WI38 (cell line): ENCODE measurements at regions not wholly inside any gene's neighbourhood (a gene's known extent, or its start where the extent isn't known, plus 50 kb on each side); places are given as distances from the start of the nearest gene placed in this dataset.

Experiments
- H3K4me3 ChIP-seq: 2 replicates; pipeline ENCODE4 v1.5.1; 2011; ENCODE audit warnings: low read depth, mild to moderate bottlenecking, control low read depth, low read length
- TF ChIP-seq, protein P1 (sequence below): IDR thresholded peaks from 2 replicates; pipeline ENCODE4 v1.5.1; 2012; ENCODE audit warnings: low read depth, mild to moderate bottlenecking, control low read depth, low read length

DNA sequence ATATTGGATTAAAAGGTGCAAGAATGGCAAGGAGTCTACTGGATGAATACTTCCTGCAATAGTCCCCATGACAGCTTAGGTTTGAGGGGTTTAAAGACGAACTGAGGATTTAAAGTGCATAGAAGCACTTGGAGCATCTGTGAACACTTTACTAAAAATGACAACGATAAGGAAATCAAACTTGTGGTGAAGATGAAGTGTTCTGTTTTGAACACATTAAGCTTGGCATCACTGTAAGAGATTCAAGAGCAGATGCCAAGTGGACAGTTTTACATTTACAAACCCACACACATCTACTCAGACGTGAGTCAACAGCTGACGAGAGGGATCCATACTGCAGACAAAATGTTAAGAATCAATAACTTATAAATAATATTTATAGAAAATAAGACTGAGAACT lies 918.7 kb downstream of the CDH11 start:
- TF ChIP-seq, protein P1, sequence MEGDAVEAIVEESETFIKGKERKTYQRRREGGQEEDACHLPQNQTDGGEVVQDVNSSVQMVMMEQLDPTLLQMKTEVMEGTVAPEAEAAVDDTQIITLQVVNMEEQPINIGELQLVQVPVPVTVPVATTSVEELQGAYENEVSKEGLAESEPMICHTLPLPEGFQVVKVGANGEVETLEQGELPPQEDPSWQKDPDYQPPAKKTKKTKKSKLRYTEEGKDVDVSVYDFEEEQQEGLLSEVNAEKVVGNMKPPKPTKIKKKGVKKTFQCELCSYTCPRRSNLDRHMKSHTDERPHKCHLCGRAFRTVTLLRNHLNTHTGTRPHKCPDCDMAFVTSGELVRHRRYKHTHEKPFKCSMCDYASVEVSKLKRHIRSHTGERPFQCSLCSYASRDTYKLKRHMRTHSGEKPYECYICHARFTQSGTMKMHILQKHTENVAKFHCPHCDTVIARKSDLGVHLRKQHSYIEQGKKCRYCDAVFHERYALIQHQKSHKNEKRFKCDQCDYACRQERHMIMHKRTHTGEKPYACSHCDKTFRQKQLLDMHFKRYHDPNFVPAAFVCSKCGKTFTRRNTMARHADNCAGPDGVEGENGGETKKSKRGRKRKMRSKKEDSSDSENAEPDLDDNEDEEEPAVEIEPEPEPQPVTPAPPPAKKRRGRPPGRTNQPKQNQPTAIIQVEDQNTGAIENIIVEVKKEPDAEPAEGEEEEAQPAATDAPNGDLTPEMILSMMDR, result no peak
- H3K4me3 ChIP-seq, result no peak overlapping the region

DNA sequence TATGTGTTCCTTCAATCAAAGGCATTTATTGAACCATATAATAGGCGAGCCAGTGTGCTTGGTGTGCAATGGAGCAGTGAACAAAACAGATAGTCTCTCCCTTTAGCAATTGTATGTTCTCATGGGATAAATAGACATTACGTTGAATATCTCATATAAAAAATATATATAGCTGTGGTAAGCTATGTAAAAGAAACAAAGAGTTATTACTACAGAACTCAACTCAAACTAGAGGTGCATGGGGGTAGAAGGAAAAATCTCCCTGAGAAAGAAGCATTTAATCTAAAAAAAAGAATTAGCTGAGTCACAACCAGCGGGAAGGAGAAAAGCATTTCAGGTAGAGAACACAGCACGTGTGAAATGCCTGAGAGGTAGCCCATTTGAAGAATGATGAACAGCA lies 919.3 kb downstream of the CDH11 start:
- H3K4me3 ChIP-seq, result no peak overlapping the region
- TF ChIP-seq, protein P1, result no peak

DNA sequence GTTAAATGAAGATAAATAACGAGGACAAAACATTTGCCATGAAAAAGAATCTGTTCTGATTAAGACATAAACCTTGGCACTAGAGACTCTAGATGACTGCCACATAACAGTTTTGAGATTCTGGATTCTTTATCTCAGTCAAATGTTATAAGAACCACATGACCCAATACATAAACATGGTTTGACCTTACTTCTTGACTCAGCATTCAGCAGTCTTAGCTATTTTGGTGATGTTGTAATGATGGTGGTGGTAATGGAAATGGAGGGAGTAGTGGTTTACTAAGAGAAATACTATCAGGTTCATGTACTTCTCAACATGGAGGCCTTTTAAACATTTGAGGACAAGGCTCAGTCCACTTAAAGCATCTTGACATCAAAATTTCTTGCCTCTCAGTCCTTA lies 925.4 kb downstream of the CDH11 start:
- no peak overlapping the region for H3K4me3 ChIP-seq
- TF ChIP-seq, protein P1, result no peak

DNA sequence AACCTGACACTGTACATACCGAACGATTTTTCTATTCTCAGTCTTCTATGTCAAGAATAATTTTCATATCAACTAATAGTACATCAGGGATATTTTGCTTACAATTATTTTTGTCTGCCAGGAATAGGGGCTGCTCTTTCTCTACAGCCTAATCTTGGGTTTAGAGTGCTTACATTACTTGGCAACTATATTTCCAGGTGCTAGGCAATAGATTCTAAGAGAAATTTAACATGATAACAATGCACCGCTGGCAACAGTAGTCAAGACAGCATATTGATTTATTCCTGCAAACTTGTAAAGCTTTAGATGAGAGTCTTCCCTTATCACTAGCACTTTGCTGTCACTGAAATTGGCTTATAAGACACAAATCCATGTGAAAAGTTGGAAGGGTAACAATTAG lies 935.9 kb downstream of the CDH11 start:
- H3K4me3 ChIP-seq, result no peak overlapping the region
- TF ChIP-seq, protein P1, result no peak

DNA sequence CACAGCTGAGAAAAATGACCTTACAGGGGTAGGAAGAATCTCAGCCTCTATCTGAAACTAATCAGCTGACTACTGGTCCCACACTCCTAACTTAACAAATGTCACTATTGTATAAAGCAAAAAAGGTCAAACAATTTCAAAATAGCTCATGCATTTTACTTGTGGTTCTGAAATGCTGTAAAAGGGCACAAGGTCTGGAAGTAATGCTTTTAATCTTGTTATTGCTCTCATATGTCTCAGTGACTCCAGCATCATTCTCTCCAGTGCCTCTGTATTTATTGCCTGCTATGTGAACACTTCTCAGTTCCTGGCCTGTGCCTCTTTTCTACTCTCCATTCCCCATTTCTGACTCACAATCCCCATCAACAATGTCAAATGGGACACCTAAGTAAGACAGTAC lies 937.7 kb downstream of the CDH11 start:
- no peak overlapping the region for H3K4me3 ChIP-seq
- TF ChIP-seq, protein P1, result no peak

DNA sequence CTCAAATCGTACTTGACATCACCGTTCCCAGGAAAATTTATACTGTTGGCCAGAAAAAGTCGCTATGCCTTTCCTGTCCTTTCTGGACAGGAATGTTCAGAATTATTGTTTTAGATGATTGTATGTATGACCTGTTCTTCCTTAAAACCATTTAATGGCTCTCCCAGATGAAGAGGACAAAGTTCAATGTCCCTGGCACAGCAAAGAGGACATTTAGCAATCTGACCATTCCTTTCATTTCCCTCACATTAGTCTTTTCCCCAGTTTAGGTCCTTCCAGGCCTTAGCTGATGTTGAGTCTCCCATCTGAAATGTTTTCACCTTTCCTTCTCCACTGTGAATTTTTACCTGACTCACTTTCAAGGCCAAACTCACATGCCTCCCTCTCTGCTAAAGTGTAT lies 938.9 kb downstream of the CDH11 start:
- TF ChIP-seq, protein P1, result no peak
- no peak overlapping the region for H3K4me3 ChIP-seq

DNA sequence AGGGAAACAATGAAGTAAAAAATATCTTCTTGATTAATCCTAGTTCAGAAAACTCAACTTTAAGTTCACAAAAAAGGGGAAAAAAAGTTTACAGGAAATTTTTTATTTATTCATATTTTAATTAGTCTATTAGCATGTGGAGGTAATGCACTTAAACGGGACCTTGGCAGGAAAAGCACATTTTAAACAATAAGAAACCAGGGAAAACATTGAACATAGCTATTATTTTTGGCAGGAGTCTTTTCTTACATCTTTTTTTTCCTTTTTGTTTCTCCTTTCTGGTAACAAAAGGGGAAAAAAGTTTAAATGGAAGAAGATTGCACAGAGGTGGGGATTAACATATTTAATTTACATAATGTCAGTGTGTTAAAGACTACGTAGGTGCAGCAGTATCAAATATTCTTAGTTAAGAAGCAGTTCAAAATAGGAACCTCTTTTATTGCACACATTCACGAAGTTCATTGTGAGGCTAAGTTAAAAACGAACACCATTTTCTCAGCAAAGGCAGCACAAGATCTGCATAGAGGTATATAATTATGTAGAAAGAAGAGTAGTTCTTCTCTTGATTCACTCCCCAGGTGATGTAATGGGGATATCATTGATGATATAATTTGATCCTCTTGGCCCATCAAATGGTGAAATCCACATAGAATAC lies 940.5 kb downstream of the CDH11 start:
- H3K4me3 ChIP-seq, result no peak overlapping the region
- TF ChIP-seq, protein P1, result no peak
